ENCODE measurements at regions not wholly inside any gene's neighbourhood (a gene's known extent, or its start where the extent isn't known, plus 50 kb on each side); places are given as distances from the start of the nearest gene placed in this dataset.
"Not testable (repeated sequence)": the region's sequence is repeated elsewhere in the genome, so short reads cannot be mapped to it uniquely, and the experiment has no call there.

DNA sequence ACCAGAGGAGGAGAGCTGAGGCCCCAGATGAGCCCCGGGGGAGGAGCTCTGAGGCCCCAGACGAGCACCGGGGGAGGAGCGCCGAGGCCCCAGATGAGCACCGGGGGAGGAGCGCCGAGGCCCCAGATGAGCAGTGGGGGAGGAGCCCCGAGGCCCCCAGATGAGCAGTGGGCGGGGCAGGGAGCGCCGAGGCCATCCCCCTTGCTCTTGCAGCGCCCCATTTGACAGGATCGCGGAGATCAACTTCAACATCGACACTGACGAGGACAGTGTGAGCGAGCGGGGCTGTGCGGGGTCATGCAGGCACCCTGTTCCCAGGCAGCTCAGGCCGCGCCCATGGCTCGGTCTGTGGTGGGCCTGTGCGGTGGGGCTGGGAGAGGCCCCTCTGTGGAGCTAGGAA, 199.6 kb downstream of the LIPI start:
- TF ChIP-seq CTCF, POLR2AphosphoS5 (IDR thresholded peaks at IDR 0.05): not testable (repeated sequence)

All from breast epithelium (tissue), 3 donors.